ENCODE measurements at regions not wholly inside any gene's neighbourhood (a gene's known extent, or its start where the extent isn't known, plus 50 kb on each side); places are given as distances from the start of the nearest gene placed in this dataset.

DNA sequence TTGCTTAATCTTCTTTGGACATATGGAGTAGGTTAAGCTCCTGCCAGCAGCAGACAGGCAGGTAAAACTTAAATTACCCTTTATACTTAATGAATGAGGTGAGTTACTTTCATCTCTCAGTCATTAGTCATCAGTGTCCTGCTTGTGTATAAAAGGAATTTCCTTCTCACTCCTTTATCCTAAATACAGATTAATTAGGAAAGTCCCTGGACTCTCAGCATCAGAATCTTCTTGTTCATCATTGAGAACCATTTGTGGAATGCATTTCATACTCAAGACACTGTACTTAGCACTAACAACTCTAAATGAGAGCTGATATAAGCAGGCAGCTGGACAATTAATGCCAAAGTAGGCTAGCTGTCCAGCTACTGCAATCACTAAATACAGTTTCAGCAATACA, 630.4 kb downstream of the METTL15 start:
- TF ChIP-seq CTCF (IDR thresholded peaks at IDR 0.05; ENCODE audit: extremely low read depth in 1 of 2, insufficient read depth in 1 of 2, low read depth in 1 of 2, low read length in 2 of 2) (no peak), FOS (IDR thresholded peaks at IDR 0.05; ENCODE audit: borderline replicate concordance, insufficient read depth, low read length) (no peak), POLR2AphosphoS5 (IDR thresholded peaks at IDR 0.05; ENCODE audit: insufficient read depth, low read depth, low read length) (no peak), JUN (IDR thresholded peaks at IDR 0.05; ENCODE audit: borderline replicate concordance, insufficient read depth, insufficient read length, low read depth) (no peak), POLR2A (IDR thresholded peaks at IDR 0.05; ENCODE audit: low read depth, low read length) (no peak), GATA2 (IDR thresholded peaks at IDR 0.05; ENCODE audit: insufficient read depth, insufficient read length, low read depth, low read length) (no peak)
- TF ChIP-seq, protein P1, sequence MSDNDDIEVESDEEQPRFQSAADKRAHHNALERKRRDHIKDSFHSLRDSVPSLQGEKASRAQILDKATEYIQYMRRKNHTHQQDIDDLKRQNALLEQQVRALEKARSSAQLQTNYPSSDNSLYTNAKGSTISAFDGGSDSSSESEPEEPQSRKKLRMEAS (IDR thresholded peaks at IDR 0.05; ENCODE audit: insufficient read depth, insufficient read length), result no peak
